ENCODE measurements at regions not wholly inside any gene's neighbourhood (a gene's known extent, or its start where the extent isn't known, plus 50 kb on each side); places are given as distances from the start of the nearest gene placed in this dataset.

DNA sequence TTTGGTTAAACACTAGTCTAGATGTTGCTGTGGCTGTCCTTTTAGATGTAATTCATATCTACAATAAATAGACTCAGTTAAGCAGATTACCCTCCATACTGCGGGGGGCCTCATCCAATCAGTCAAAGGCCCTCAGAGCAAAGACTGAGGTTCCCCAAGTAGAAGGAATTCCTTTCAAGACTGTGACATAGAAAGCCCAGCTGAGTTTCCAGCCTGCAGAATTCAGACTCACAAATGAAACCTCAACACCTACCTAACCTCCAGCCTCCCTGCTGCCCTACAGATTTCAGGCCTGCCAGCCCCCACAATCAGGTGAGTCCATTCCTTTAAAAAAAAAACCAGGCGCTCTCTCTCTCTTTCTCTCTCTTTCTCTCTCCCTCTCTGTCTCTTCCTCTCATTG lies 73.6 kb upstream of the NSMCE3 start:
- TF ChIP-seq, protein P1, sequence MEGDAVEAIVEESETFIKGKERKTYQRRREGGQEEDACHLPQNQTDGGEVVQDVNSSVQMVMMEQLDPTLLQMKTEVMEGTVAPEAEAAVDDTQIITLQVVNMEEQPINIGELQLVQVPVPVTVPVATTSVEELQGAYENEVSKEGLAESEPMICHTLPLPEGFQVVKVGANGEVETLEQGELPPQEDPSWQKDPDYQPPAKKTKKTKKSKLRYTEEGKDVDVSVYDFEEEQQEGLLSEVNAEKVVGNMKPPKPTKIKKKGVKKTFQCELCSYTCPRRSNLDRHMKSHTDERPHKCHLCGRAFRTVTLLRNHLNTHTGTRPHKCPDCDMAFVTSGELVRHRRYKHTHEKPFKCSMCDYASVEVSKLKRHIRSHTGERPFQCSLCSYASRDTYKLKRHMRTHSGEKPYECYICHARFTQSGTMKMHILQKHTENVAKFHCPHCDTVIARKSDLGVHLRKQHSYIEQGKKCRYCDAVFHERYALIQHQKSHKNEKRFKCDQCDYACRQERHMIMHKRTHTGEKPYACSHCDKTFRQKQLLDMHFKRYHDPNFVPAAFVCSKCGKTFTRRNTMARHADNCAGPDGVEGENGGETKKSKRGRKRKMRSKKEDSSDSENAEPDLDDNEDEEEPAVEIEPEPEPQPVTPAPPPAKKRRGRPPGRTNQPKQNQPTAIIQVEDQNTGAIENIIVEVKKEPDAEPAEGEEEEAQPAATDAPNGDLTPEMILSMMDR (conservative IDR thresholded peaks at IDR 0.05; ENCODE audit: low read depth, low read length) = no peak
- no peak overlapping the region for H3K4me3 ChIP-seq (ENCODE audit: low read depth, low read length)
- no peak for DNase-seq (ENCODE audit: low read depth)

DNA sequence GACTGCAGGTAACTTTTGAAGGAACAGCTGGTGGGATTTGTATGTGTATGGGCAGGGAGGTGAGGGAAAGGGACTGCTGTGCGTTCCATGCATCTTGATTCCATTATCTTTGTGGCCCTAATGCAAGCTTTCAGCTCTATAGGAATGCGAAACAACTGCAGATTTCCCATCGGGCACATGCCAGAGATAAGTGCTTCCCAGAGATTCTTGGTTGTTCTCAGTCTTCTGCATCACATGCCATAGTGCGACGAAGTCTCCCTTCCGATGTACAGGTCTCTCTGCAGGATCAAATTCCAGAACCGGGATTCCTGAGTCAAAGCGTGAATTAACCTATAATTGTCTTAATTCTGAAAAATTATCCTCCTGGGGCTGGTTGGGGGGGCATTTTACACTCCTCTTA lies 72.6 kb upstream of the NSMCE3 start:
- TF ChIP-seq, protein P1 (conservative IDR thresholded peaks at IDR 0.05; ENCODE audit: low read depth, low read length) = no peak
- no peak overlapping the region for H3K4me3 ChIP-seq (ENCODE audit: low read depth, low read length)
- no peak for DNase-seq (ENCODE audit: low read depth)

DNA sequence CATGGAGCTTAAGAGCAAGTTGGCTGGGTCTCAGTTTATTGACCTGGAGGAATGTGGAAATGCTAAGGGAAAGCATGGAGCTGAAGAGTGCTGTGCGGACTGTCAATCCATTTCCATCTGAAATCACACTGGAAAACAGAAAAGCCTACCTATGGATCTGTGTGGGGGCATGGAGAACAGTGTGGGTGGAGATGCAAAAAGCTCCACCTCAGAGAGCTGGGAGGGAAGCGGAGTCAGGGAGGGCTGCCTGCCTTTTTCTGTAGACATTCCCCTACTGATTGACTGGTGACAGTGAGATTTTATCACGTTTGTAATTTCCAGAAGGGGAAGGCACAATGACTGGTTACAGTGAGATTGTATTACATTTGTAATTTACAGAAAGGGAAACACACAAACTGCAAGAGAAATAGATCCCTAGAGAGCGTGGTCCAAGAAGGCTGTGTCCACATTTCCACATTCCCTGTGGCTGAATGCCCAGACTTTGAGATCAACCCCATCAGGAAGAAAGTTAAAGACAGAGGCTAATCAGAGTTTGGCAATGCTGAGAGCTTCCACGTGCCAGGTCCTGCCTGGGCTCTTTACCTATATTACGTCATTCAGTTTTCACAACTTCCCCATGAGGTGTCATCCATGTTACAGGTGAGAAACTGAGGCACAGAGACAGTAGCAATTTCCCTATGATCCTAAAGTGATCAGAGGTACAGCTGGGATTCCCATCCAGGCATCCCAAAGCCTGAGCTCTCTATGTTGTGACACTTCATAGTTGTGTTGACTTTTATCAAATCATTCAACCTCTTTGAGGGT lies 67.7 kb upstream of the NSMCE3 start:
- TF ChIP-seq, protein P1 (conservative IDR thresholded peaks at IDR 0.05; ENCODE audit: low read depth, low read length) = no peak
- DNase-seq (ENCODE audit: low read depth) = peak; percentile 37
- no peak overlapping the region for H3K4me3 ChIP-seq (ENCODE audit: low read depth, low read length)

DNA sequence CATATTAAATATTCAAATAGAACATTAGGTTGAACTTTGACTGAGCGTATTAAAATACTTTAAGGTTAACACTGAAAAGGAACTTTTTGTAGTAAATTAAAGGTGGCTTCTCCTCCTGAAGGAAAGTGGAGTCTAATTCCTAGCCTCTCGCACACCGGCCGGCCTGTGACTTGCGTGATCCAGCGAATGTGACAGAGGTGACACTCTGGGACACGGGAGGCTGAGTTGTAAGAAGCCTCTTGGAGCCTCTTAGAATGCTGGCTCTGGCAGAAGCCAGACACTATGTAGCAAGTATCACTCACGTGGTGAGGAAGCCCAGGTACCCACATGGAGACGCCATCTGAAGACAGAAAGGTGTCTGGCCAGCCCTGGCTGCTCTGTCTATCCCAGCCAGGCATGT lies 64.9 kb upstream of the NSMCE3 start:
- TF ChIP-seq, protein P1 (conservative IDR thresholded peaks at IDR 0.05; ENCODE audit: low read depth, low read length) = no peak
- no peak for DNase-seq (ENCODE audit: low read depth)
- no peak overlapping the region for H3K4me3 ChIP-seq (ENCODE audit: low read depth, low read length)

DNA sequence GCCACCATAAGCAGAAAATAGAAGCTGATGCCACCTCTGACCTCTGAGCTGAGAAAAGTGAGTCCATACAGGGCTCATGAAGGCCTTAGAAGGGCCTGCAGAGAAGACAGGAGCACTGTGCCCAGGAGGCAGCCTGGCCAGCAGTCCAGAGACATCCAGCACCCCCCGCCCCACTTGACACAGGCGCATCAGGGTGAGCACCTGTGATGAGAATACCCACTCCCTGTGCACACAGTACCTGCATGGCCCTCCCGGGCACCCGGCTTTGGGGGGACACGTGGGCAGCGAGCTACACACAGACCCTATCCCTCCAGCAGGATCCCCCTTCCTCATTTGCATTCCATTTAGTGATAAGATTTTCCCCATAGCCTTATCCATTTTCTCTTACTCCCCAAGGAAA lies 63.6 kb upstream of the NSMCE3 start:
- TF ChIP-seq, protein P1 (conservative IDR thresholded peaks at IDR 0.05; ENCODE audit: low read depth, low read length) = no peak
- H3K4me3 ChIP-seq (ENCODE audit: low read depth, low read length) = no peak overlapping the region
- no peak for DNase-seq (ENCODE audit: low read depth)

DNA sequence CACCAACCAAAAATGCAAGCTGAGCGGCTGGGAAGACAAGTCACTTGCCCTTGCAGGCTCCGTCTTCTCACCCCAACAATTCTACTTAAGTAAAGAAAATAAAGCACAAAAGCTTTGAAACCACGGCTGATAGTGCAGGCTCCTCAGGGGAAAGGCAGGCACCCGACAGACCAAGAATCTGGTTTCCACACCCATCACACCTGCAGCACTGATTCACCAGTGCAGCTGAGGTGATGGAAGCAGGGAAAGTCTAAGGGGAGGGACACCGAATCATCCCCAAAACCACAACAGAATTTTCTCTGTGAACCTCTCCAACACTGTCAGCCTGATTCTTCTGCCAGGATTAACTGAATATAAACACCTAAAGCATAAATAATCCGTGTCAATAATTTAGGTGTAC lies 62.0 kb upstream of the NSMCE3 start:
- H3K4me3 ChIP-seq (ENCODE audit: low read depth, low read length) = no peak overlapping the region
- DNase-seq (ENCODE audit: low read depth) = no peak
- TF ChIP-seq, protein P1 (conservative IDR thresholded peaks at IDR 0.05; ENCODE audit: low read depth, low read length) = no peak

GRCh38 chr15:29331071-29331470 lies 61.4 kb upstream of the NSMCE3 start:
- DNase-seq (ENCODE audit: low read depth) = no peak
- no peak overlapping the region for H3K4me3 ChIP-seq (ENCODE audit: low read depth, low read length)
- TF ChIP-seq, protein P1 (conservative IDR thresholded peaks at IDR 0.05; ENCODE audit: low read depth, low read length) = no peak
